NT2/D1 (cell line): ENCODE measurements at regions not wholly inside any gene's neighbourhood (a gene's known extent, or its start where the extent isn't known, plus 50 kb on each side); places are given as distances from the start of the nearest gene placed in this dataset.
"Not testable (repeated sequence)": the region's sequence is repeated elsewhere in the genome, so short reads cannot be mapped to it uniquely, and the experiment has no call there.

Experiments used
- DNase-seq: peaks from one replicate; pipeline ENCODE4 v3.0.0-alpha.2; 2011; ENCODE audit warnings: low read depth, low spot score
- H3K27me3 ChIP-seq: 2 replicates; pipeline ENCODE4 v1.6.0; 2011; ENCODE audit warnings: mild to moderate bottlenecking; ENCODE audit not compliant: insufficient read length, insufficient read depth
- H3K36me3 ChIP-seq: 2 replicates; pipeline ENCODE4 v1.6.1; 2011; ENCODE audit warnings: mild to moderate bottlenecking, low read length, mixed read lengths; ENCODE audit not compliant: insufficient read depth, insufficient read length
- H3K4me1 ChIP-seq: 2 replicates; pipeline ENCODE4 v1.5.1; 2011; ENCODE audit not compliant: insufficient read depth, insufficient read length
- H3K4me3 ChIP-seq: 2 replicates; pipeline ENCODE4 v1.5.1; 2011; ENCODE audit warnings: low read depth; ENCODE audit not compliant: insufficient read length
- H3K9ac ChIP-seq: 2 replicates; pipeline ENCODE4 v1.6.0; 2011; ENCODE audit warnings: low read depth; ENCODE audit not compliant: insufficient read length
- H3K9me3 ChIP-seq: 2 replicates; pipeline ENCODE4 v1.5.1; 2011; ENCODE audit warnings: mild to moderate bottlenecking, low read length; ENCODE audit not compliant: insufficient read depth
- SUZ12 ChIP-seq: IDR thresholded peaks from 2 replicates; pipeline ENCODE4 v1.6.1; 2011; ENCODE audit not compliant: insufficient read length, insufficient read depth; ENCODE audit errors: extremely low read depth
- YY1 ChIP-seq: IDR thresholded peaks from 2 replicates; pipeline ENCODE4 v1.6.1; 2011; ENCODE audit not compliant: insufficient read length, insufficient read depth
- ZNF274 ChIP-seq: IDR thresholded peaks from 2 replicates; pipeline ENCODE4 v1.6.1; 2011; ENCODE audit warnings: mild to moderate bottlenecking, low read depth, low read length

DNA sequence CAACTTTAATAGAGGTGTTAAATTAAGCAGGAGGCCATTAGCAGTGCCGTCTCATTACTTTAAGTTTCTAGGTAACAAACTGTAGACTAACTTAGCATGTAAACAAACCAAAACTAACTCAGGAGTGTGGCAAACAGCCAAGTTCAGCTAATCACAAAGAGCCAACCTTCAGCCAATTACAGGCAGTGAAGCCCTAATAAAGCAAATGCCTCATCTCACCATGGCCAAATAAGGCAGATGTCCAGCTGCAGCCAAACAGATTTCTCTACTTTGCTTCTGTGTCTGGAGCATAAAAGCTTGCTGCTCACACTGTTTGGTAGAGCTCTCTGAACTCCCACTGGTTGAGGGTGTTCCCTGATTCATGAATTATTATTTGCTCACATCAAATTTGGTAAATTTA is 835.4 kb upstream of the GBE1 start:
- Histone ChIP-seq H3K27me3 (no peaks in the 10 kb centered on the region), H3K9me3 (peaks cover 15% of the 10 kb centered on the region; the same call in 1 of the 2 replicates)
- TF ChIP-seq ZNF274 (no peak), YY1 (no peak), SUZ12 (no peak)

DNA sequence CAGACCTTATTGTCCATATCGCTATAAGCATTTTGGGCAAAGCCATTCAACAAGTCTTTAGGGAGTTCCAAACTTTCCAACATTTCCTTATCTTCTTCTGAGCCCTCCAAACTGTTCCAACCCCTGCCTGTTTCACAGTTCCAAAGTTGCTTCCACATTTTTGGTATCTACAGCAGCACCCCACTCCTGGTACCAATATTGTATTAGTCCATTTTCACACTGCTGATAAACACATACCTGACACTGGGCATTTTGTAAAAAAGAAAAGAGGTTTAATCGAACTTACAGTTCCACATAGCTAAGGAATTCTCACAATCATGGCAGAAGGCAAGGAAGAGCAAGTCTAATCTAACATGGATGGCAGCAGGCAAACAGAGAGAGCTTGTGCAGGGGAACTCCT is 834.1 kb upstream of the GBE1 start:
- H3K9me3 ChIP-seq, result peaks cover 15% of the 10 kb centered on the region; the same call in 1 of the 2 replicates
- no peaks in the 10 kb centered on the region for H3K27me3 ChIP-seq
- H3K4me1 ChIP-seq, result no peaks in the 10 kb centered on the region
- no peak for TF ChIP-seq ZNF274
- TF ChIP-seq SUZ12, result no peak
- no peak for TF ChIP-seq YY1
- H3K9ac ChIP-seq, result no peak overlapping the region
- H3K4me3 ChIP-seq, result no peak overlapping the region
- no peaks in the 10 kb centered on the region for H3K36me3 ChIP-seq
- DNase-seq, result no peak

More for the DNA sequence above, 835.4 kb upstream of the GBE1 start:
- no peak overlapping the region for H3K9ac ChIP-seq
- H3K36me3 ChIP-seq, result no peaks in the 10 kb centered on the region
- H3K4me3 ChIP-seq, result no peak overlapping the region
- no peaks in the 10 kb centered on the region for H3K4me1 ChIP-seq
- DNase-seq, result no peak

DNA sequence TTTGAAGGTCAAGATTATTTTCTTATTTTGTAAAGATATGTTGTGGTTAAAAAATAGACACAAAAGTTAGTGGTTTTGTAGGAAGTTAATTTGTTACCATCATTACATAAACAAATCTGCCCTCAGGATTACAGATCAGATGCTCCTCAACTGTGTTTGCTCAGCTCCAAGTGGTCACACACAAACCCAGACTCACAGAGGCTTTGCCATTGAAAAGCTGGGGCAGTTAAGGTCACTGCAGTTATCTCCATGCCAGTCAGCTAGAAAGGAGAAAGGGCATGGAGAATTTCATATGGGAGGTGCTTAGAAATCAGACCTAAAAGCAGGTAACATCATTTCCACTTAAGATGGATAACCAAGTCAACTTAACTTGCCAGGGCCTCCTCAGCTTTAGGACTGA is 825.7 kb upstream of the GBE1 start:
- Histone ChIP-seq H3K9ac (no peak overlapping the region), H3K4me3 (no peak overlapping the region), H3K27me3 (no peaks in the 10 kb centered on the region), H3K9me3 (no peaks in the 10 kb centered on the region; the same call in none of the 2 replicates), H3K4me1 (no peaks in the 10 kb centered on the region), H3K36me3 (no peaks in the 10 kb centered on the region)
- no peak for TF ChIP-seq SUZ12
- no peak for TF ChIP-seq YY1
- TF ChIP-seq ZNF274, result no peak
- DNase-seq, result no peak

GRCh38 chr3:82586414-82586813 is 825.0 kb upstream of the GBE1 start:
- no peak for DNase-seq
- Histone ChIP-seq H3K27me3 (no peaks in the 10 kb centered on the region), H3K9me3 (no peaks in the 10 kb centered on the region; the same call in none of the 2 replicates), H3K4me1 (no peaks in the 10 kb centered on the region), H3K36me3 (no peaks in the 10 kb centered on the region), H3K4me3 (no peak overlapping the region), H3K9ac (no peak overlapping the region)
- TF ChIP-seq YY1, result no peak
- no peak for TF ChIP-seq SUZ12
- no peak for TF ChIP-seq ZNF274

DNA sequence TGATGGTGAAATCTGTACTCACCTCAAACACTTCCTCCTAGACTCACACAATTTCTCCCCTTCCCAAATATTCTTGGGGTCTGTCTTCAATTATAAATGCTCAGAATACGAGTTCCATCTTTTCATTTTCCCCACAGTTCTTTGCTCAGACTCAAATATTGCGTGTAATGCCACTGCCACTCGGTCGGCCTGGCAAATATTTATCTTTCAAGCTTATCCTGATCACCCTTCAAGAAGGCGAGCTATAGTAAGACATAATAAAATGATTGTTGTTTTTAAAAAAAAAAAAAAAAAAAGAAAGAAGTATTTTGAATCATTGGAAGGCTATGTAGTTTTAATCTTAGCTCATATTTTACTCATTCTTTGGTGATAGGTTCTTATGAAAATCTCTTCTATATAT is 824.6 kb upstream of the GBE1 start:
- not testable (repeated sequence) for H3K4me3 ChIP-seq, H3K4me1 ChIP-seq, H3K9me3 ChIP-seq, H3K9ac ChIP-seq, H3K27me3 ChIP-seq, H3K36me3 ChIP-seq, DNase-seq

DNA sequence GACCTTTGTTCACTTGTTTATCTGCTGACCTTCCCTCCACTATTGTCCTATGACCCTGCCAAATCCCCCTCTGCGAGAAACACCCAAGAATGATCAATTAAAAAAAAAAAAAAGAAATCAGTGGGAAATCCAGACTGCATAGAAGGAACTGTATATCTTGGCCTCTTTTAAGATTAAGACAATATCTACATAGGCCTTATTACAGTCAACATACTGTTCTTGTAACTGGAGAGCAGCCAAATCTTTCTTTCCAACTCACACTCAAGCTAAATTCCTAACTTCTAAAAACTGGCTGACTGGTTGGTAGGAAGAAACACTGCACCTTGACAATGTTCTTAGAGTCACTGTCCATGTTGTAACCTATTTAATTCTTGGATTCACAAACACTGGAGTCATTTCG is 824.1 kb upstream of the GBE1 start:
- H3K4me1 ChIP-seq, H3K27me3 ChIP-seq, H3K4me3 ChIP-seq, H3K9me3 ChIP-seq, DNase-seq, H3K36me3 ChIP-seq, H3K9ac ChIP-seq: not testable (repeated sequence)

GRCh38 chr3:82584861-82585260 is 823.4 kb upstream of the GBE1 start:
- not testable (repeated sequence) for H3K36me3 ChIP-seq, H3K9ac ChIP-seq, H3K27me3 ChIP-seq, H3K4me3 ChIP-seq, H3K9me3 ChIP-seq, DNase-seq, H3K4me1 ChIP-seq

GRCh38 chr3:82584415-82584814 is 823.0 kb upstream of the GBE1 start:
- DNase-seq, H3K4me3 ChIP-seq, H3K9ac ChIP-seq, H3K27me3 ChIP-seq, H3K36me3 ChIP-seq, H3K4me1 ChIP-seq, H3K9me3 ChIP-seq: not testable (repeated sequence)
